GDM1 (cell line): ENCODE measurements at regions not wholly inside any gene's neighbourhood (a gene's known extent, or its start where the extent isn't known, plus 50 kb on each side); places are given as distances from the start of the nearest gene placed in this dataset.
A peak's percentile ranks its signal among the peaks of the same experiment; 100 is the strongest.

Experiments used
- DNase-seq: peaks from one replicate; lab custom pipeline; 2025; lab: John Stamatoyannopoulos, UW

- no peak for DNase-seq
Observed at GRCh38 chr18:42268186-42268725, 313.2 kb downstream of the PIK3C3 start.

GRCh38 chr18:42268798-42269197, 313.8 kb downstream of the PIK3C3 start:
- no peak for DNase-seq

- no peak for DNase-seq
Observed at GRCh38 chr18:42271647-42272414, 316.8 kb downstream of the PIK3C3 start.

DNA sequence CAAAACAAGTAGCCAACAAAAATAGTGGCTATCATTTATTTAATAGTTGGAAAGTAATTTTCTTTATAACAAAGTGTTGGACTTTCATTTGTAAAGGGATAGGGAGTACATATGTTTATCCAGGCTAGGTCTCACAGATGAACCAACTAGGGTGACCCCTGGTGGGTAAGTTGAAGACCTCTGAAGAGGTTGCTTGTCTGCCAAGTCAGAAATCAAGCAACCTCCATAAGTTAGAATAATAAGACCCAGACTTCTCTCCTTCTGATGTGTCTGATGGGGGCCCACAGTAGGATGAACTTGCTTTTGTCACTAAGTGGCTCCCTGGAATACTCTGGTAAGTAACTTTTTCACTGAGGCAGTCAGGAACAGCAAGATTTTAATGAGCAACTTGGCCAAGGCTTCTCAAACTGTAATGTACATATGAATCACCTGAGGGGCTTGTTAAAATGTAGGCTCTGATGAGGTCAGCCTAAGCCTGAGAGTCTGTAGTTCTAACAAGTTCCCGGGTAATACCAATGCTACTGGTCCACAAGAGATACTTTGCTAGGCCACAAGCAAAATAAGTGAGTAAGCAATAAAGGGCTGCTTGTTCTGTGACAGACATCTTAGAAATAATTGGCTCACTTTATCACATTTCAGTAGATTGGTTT, 319.6 kb downstream of the PIK3C3 start:
- no peak for DNase-seq

GRCh38 chr18:42275138-42275535, 320.1 kb downstream of the PIK3C3 start:
- DNase-seq: no peak

DNA sequence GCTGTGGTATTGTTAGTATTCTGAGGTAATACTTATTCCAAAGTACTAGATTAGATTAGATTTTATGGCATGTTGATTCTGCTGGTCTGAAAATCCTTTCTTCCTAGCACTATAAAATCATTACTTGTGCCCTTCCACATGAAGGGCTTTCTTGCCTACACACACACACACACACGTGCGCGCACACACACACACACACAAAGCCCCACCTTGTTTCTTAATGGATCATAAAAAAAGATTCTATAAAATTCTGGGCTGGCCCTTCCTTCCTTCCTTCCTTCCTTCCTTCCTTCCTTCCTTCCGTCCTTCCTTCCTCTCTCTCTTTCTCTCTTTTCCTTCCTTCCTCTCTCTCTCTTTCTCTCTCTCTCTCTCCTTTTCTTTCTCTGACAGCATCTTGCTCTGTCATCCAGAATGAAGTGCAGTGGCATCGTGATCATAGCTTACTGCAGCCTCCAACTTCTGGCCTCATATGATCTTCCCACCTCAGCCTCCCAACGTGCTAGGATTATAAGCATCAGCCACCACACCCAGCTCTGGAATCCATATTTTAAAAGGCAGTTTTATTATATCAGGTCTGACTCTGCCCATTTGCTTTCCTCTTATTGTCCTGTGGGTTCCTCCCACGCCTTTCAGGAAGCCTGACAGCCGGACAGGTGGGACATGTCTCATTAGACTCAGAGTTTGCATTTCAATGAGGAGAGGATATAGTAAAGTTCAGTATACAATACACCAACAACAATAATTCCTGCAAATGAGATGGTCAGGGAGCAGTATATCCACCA, 321.1 kb downstream of the PIK3C3 start:
- no peak for DNase-seq

- DNase-seq: no peak
Observed at GRCh38 chr18:42281124-42281523, 326.1 kb downstream of the PIK3C3 start.

DNA sequence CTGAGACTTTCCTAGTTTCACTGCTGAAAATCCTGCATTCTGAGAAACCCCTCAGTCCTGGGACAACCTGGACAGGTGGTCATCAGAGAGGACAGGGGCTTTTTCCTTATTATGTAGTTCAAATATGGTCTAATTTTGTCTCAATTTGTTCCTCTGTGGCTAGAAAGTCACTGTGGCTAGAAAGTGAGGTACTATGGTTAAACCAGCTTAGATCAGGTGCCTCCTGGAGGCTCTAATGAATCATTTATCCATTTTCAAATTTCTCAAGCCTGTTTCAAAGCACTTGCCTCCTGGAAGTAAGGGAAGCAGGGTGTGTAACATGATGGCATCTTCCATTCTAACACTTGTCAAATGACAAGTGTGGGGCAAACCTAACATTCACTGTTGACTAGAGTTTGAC, 326.8 kb downstream of the PIK3C3 start:
- DNase-seq: no peak

DNA sequence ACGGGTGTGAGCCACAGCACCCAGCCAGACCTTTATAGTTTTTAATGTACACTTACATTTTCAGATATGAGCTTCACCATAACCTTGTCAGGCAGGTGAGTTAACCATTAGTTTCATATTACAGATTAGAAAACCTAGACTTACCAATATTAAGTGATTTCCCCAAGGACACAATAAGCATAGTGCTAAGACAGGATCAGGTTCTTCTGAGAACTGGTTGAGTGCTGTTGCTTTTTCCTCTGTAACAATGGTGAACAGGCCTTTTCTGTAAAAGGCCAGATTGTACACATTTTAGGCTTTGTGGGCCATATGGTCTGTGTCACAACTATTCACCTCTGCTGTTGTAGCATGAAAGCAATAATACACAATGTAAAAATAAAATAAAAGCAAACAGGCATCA, 332.0 kb downstream of the PIK3C3 start:
- no peak for DNase-seq

GRCh38 chr18:42288129-42288528, 333.1 kb downstream of the PIK3C3 start:
- no peak for DNase-seq

- DNase-seq: no peak
Observed at GRCh38 chr18:42289526-42289925, 334.5 kb downstream of the PIK3C3 start.

DNA sequence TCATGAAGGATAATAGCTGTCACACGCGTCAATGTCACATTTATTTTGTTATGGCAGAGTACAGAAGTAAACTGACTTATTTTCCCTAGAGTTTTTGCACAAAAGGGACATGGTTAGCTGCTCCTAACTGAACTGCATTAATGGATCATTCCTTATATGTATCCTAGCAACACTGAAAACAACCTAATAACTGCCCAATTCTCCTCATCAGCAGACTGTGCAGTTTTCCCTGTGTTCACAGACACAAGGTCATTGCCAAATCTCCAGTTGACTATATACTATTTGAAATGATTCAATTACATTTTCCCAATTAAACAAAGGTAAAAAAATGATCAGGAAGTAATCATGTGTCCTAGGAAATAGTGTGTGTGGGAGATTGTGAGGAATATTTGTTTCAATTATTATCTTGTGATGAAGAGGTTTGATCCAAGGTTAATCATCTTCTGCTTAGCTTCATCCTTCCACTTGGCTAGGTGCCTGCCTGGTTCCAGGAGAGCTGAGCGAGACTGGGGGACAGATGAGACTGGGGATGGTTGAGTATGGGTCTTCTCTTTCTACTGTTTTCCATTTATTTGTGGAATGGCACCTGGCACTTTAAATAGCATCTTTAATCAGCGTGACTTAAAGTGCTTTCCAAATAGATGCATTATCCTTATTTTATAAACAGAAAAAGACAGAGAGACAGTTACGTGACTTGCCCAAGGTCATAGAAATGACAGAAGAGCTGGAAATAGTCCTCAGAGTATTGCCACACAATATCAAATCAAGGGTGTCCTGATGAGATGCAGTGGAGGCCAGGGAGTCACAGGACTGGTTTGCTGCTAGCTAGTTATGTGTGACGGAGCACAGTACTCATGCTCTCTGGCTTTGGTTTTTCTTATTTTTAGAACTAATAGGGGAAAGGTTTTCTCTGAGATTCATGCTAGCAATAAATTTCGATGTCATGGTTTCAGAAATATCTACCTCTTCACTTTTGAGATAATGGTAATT, 335.6 kb downstream of the PIK3C3 start:
- DNase-seq: no peak

GRCh38 chr18:42292654-42293053, 337.6 kb downstream of the PIK3C3 start:
- no peak for DNase-seq

GRCh38 chr18:42296192-42296591, 341.2 kb downstream of the PIK3C3 start:
- DNase-seq: no peak

DNA sequence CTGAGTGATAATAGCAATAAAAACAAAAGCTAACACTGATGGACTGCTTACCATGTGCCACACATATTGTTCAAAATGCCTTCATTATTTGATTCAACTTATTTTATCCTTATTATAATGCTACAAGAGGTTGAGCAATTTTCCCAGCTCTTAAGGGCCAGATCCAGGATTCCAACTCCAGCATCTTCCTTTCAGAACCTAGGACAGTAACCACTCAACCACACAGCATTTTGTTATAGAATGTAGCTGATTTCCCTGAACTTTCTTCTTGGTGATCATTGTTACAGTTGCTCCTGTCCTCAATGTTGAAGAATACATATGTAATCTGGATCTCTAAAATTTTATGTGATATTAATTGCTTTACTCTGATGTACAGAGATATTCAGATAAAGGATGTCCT, 341.7 kb downstream of the PIK3C3 start:
- DNase-seq: no peak

DNA sequence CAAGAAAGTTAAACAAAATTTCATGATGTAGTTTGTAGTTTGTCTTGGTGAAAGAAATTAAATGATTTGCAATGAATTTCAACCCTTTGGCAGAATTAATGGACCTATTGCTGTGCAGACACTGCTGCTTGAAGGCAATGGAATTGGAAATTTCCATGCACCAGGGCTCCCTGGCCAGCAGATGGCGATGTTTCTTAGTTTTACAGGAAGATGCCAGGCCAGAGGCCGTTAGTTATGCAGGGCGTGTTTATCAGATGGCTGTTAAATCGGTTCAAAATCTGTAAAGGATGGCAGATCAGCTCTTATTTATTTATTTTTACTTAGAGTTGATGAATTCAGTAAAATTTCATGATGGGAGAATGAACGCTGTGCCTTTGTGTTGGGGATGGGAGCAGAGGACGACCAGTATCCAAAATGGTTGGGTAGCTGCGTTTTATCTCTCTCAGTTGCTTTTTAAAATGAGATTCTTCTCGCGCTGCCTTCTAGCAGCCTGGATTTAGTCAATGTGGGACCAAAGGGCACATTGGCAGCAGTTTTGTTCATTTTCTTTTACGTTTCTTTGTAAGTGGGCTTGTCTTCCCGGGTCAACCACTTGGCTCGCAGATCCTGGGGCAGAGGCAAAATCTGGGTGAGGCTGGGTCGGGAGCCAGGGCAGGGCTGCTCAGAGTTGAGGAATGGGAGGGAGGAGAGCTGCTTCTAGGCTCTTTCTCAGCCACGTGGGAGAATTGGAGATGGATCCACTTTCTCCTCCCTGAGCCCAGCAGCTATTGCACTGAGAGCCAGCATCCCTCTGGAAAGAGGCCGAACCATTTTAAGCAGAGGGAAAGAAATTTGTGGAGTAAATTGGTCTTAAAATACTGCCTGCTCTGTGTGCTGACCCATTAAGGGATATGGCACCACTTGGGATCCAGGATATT, 344.0 kb downstream of the PIK3C3 start:
- peak; percentile 12 for DNase-seq

GRCh38 chr18:42305869-42306593, 351.0 kb downstream of the PIK3C3 start:
- DNase-seq: no peak

GRCh38 chr18:42306594-42306980, 351.6 kb downstream of the PIK3C3 start:
- no peak for DNase-seq

DNA sequence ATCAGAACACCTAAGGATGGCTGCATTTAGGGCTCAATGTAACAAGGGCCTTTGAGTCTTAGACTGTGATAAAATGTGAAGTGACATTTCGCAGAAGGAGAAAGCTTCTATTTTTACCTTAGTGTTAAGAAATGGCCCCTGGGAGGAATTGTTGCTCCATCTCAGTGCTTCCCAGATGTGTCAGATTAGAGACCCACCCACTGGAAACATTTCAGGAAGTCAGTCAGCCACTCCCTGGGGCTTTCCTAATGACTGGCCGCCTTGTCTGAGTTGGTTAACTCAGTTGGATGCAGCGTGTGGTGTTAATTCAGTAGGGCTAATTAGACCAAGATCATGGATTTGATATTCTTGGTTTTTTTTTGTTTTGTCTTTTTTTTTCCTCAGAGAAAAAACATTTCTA, 355.9 kb downstream of the PIK3C3 start:
- DNase-seq: no peak

DNA sequence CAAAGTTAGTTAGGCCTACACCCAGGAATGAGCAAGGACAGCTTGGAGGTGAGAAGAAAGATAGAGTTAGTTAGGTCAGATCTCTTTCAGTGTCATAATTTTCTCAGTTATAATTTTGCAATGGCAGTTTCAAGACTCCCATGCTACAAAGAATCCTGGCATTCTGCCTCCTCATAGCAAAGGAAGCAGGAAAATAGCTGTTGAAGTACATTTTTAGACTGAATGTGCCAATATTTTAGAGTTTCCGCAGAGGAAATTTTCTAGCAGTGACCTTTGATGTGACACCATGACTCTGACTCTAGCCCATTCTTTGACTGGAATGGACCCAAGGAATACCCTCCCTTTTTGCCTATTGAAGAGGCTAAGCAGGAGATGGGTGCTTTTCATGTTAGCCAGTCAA, 371.7 kb downstream of the PIK3C3 start:
- DNase-seq: no peak
